ENCODE measurements at regions not wholly inside any gene's neighbourhood (a gene's known extent, or its start where the extent isn't known, plus 50 kb on each side); places are given as distances from the start of the nearest gene placed in this dataset.
"Not testable (repeated sequence)": the region's sequence is repeated elsewhere in the genome, so short reads cannot be mapped to it uniquely, and the experiment has no call there.

GRCh38 chrX:110519501-110519900, 160.9 kb downstream of the RTL9 start:
- no peak for TF ChIP-seq CTCF (IDR thresholded peaks at IDR 0.05; ENCODE audit: low read depth, low read length)
- Histone ChIP-seq H3K27me3 (no peaks in the 10 kb centered on the region), H3K36me3 (no peaks in the 10 kb centered on the region), H3K4me3 (ENCODE audit: low read depth, low read length) (no peak overlapping the region), H3K4me1 (no peaks in the 10 kb centered on the region), H3K9me3 (no peaks in the 10 kb centered on the region)
- DNase-seq = no peak

- H3K27me3 ChIP-seq = no peaks in the 10 kb centered on the region
- no peak for TF ChIP-seq CTCF (IDR thresholded peaks at IDR 0.05; ENCODE audit: low read depth, low read length)
- H3K9me3 ChIP-seq = no peaks in the 10 kb centered on the region
- H3K4me1 ChIP-seq = no peaks in the 10 kb centered on the region
- DNase-seq = no peak
- H3K4me3 ChIP-seq (ENCODE audit: low read depth, low read length) = no peak overlapping the region
- no peaks in the 10 kb centered on the region for H3K36me3 ChIP-seq
These were observed 161.3 kb downstream of the RTL9 start for GRCh38 chrX:110519906-110520452.

DNA sequence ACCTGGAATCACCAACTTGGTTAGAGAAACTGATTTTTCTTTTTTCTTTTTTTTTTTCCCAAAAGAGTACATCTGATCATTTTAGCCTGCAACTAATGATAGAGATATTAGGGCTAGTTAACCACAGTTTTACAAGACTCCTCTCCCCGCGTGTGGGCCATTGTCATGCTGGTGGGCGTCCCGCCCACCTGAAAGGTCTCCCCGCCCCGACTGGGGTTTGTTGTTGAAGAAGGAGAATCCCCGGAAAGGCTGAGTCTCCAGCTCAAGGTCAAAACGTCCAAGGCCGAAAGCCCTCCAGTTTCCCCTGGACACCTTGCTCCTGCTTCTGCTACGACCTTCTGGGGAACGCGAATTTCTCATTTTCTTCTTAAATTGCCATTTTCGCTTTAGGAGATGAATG, 162.0 kb downstream of the RTL9 start:
- H3K4me3 ChIP-seq (ENCODE audit: low read depth, low read length) = not testable (repeated sequence)

GRCh38 chrX:110531873-110532580, 173.4 kb downstream of the RTL9 start:
- no peak for DNase-seq
- no peaks in the 10 kb centered on the region for H3K36me3 ChIP-seq
- H3K9me3 ChIP-seq = no peaks in the 10 kb centered on the region

More for the DNA sequence above, 162.0 kb downstream of the RTL9 start:
- H3K9me3 ChIP-seq, DNase-seq, H3K27me3 ChIP-seq, H3K36me3 ChIP-seq, H3K4me1 ChIP-seq: not testable (repeated sequence)

GRCh38 chrX:110532581-110532931, 173.9 kb downstream of the RTL9 start:
- no peaks in the 10 kb centered on the region for H3K4me1 ChIP-seq
- H3K36me3 ChIP-seq = no peaks in the 10 kb centered on the region
- H3K9me3 ChIP-seq = no peaks in the 10 kb centered on the region
- no peak overlapping the region for H3K4me3 ChIP-seq (ENCODE audit: low read depth, low read length)
- TF ChIP-seq CTCF (IDR thresholded peaks at IDR 0.05; ENCODE audit: low read depth, low read length) = no peak
- no peaks in the 10 kb centered on the region for H3K27me3 ChIP-seq
- DNase-seq = no peak

More at GRCh38 chrX:110531873-110532580, 173.4 kb downstream of the RTL9 start:
- H3K4me3 ChIP-seq (ENCODE audit: low read depth, low read length) = no peak overlapping the region
- no peaks in the 10 kb centered on the region for H3K4me1 ChIP-seq
- no peak for TF ChIP-seq CTCF (IDR thresholded peaks at IDR 0.05; ENCODE audit: low read depth, low read length)
- no peaks in the 10 kb centered on the region for H3K27me3 ChIP-seq

GRCh38 chrX:110536816-110537215, 178.2 kb downstream of the RTL9 start:
- DNase-seq = no peak

More at GRCh38 chrX:110536816-110537215, 178.2 kb downstream of the RTL9 start:
- H3K4me1 ChIP-seq = no peaks in the 10 kb centered on the region
- no peaks in the 10 kb centered on the region for H3K27me3 ChIP-seq
- no peak overlapping the region for H3K4me3 ChIP-seq (ENCODE audit: low read depth, low read length)
- H3K9me3 ChIP-seq = no peaks in the 10 kb centered on the region
- no peak for TF ChIP-seq CTCF (IDR thresholded peaks at IDR 0.05; ENCODE audit: low read depth, low read length)
- H3K36me3 ChIP-seq = no peaks in the 10 kb centered on the region

Measured in BE2C (cell line).